Activated CD4-positive, CD25-positive, alpha-beta regulatory T cell treated with anti-CD3 and anti-CD28 coated beads, Interleukin-2, amount 50 U/mL, for 24 hours (primary cell): ENCODE measurements at regions not wholly inside any gene's neighbourhood (a gene's known extent, or its start where the extent isn't known, plus 50 kb on each side); places are given as distances from the start of the nearest gene placed in this dataset.
"Not testable (repeated sequence)": the region's sequence is repeated elsewhere in the genome, so short reads cannot be mapped to it uniquely, and the experiment has no call there.

Source experiments
- ATAC-seq, 2 donors: fragments of 150-1000 bp; cut with Tn5 transposase; one replicate each; pipeline ENCODE4 v1.10.0; 2021; ENCODE audit warnings: mild to moderate bottlenecking in 1 of 2, moderate library complexity in 1 of 2

DNA sequence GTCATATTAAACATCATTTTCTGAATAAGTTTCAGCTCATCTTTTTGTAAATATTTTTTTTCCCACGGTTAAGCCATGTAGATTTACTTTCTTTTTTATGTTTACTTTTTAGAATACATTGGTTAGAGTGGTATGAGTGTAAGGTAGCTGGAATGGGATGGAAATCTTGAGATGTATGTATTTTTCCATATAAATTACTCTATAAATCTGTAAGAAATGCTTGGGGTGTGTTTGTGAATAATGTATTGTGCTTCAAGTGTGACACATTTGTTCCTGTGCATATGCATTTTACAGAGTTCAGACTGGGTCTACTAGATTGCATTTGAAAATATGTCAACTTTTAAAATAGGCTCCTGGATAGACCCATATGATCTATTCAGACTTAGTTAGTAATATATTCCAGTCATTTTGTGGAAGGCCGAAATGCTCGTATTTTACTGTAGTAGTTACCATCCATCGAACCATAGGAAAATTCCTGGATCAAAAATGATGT lies 756.8 kb downstream of the RAPGEF2 start:
- ATAC-seq, result no peak

DNA sequence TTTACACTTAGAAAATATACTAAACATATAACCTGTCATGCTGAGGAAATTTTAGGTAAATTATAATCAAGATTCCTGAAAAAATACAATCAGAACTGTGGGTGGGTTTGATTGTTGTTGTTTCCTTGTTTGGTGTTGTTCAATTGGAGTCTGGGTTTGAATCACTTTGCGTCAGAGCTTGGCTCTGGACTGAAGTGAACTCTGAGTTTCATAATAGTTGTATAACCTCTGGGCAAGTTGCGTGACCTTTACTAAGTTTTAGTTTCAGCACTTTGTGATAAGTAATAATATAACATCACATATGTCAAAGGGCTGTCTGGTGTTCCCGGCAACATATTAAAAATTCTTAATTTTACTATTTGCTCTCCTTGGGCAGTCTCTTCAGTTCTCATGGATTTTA lies 758.1 kb downstream of the RAPGEF2 start:
- no peak for ATAC-seq

- ATAC-seq, result no peak
Measured at GRCh38 chr4:159864337-159864736, 761.5 kb downstream of the RAPGEF2 start.

DNA sequence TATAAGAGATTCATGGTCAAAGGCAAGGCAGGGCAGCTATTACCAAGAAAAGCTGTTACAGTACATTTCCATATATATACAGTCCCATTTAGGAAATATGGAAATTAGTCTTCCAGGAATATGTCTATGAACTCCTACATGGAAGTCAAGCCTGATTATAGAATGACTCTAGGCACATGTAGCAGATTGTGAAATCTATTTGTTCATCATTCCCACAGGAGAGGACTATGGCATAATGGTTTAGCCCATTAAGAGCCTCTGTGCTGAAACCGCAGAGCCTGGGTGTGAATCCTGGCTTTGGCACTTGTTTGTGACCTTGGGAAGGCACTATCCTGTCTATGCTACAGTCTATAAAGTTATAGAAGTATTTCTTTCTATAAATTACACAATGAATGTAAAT lies 764.8 kb downstream of the RAPGEF2 start:
- ATAC-seq, result no peak

DNA sequence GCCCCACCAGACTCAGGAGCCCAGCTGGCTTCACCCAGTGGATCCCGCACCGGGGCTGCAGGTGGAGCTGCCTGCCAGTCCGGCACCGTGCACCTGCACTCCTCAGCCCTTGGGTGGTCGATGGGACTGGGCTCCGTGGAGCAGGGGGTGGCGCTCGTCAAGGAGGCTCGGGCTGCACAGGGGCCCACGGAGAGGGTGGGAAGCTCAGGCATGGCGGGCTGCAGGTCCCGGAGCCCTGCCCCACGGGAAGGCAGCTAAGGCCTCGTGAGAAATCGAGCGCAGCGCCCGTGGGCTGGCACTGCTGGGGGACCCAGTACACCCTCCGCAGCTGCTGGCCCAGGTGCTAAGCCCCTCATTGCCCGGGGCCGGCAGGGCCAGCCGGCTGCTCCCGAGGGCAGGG lies 766.1 kb downstream of the RAPGEF2 start:
- not testable (repeated sequence) for ATAC-seq

GRCh38 chr4:159871141-159871540 lies 768.3 kb downstream of the RAPGEF2 start:
- ATAC-seq, result no peak

GRCh38 chr4:159881158-159881557 lies 778.3 kb downstream of the RAPGEF2 start:
- ATAC-seq, result no peak

DNA sequence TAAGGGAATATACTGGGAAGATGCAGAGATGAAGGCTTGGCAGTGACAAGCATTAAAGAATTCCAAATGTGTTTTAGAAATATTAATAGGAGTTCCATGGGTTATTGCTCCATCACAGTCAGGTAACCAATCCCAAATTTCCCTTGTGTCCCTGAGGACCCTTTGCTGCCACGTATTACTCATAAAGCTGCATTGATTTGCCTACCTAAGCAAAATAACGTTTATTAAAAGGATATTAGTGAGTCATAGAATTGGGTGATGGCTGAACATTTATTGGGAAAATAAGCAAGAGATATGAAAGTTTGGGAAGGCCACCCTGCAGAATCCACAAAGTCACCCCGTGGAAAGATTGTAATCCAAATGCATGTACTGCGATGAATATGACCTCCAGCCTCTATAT lies 782.1 kb downstream of the RAPGEF2 start:
- ATAC-seq, result no peak

- ATAC-seq, result no peak
Measured at GRCh38 chr4:159899596-159899995, 796.7 kb downstream of the RAPGEF2 start.

- no peak for ATAC-seq
Measured at GRCh38 chr4:159900562-159900961, 797.7 kb downstream of the RAPGEF2 start.

- ATAC-seq, result no peak
Measured at GRCh38 chr4:159902648-159903047, 799.8 kb downstream of the RAPGEF2 start.

GRCh38 chr4:159904906-159905305 lies 802.0 kb downstream of the RAPGEF2 start:
- no peak for ATAC-seq

GRCh38 chr4:159906051-159906450 lies 803.2 kb downstream of the RAPGEF2 start:
- no peak for ATAC-seq

DNA sequence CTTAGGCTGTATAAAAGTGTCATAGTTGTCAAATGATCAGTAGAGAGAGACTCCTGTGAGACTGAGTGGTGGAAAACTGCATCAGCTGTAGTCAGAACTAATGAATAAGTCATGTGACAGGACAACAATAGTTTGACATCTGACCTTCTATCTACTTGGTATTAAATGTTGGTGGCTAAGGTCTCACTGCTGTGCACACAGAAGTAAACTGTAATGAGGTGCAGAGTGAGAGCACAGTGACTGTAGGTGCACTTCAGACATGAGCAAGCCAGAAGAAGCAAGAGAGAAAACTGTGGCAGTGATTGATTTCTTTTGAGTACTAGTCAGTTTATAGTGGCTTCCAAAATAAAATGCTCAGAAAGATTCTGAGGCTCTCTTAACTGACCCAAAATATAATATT lies 803.6 kb downstream of the RAPGEF2 start:
- ATAC-seq, result no peak

DNA sequence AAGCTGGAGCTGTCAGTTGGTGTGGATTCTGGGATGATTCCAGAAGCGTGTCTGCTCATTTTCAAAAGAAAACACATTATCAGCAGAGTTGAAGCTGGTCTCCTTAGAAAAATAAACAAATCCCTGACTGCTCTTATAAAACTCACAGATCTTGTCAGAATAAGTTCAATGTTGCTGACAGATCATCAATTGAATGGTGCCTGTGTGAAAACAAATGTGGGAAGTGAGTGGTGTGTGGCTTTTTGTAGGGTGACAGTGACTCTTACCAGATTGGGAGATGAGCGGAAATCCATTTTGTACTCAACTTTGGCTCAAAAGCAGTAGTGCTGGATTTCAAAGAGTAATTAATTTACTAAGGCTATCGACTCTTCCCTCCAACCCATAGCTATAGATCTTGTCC lies 807.8 kb downstream of the RAPGEF2 start:
- no peak for ATAC-seq

GRCh38 chr4:159922119-159922518 lies 819.2 kb downstream of the RAPGEF2 start:
- ATAC-seq, result no peak

- no peak for ATAC-seq
Measured at GRCh38 chr4:159925770-159926169, 822.9 kb downstream of the RAPGEF2 start.

- ATAC-seq, result no peak
Measured at GRCh38 chr4:159926871-159927270, 824.0 kb downstream of the RAPGEF2 start.

DNA sequence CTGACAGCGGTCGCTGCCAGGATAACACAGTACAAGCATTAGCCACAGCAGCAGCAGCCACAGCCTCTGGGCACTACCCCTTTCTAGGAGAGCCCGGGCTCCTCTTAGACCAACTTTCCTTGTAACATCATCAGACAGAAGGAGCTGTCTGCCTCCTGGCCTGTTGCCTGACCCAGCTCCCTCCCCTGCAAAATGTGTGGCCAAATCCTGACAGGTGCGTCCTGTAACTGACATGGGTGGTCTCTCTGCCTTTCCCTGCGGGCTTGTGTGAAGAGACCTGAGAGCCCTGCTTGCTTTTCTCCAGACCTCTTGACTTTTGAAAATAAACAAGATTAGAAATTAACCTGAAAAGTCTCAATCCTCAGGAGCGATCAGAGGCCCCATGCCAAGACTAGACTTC lies 824.9 kb downstream of the RAPGEF2 start:
- no peak for ATAC-seq

- ATAC-seq, result not testable (repeated sequence)
Measured at GRCh38 chr4:159934602-159935001, 831.7 kb downstream of the RAPGEF2 start.

GRCh38 chr4:159937595-159937994 lies 834.7 kb downstream of the RAPGEF2 start:
- no peak for ATAC-seq

GRCh38 chr4:159939681-159940080 lies 836.8 kb downstream of the RAPGEF2 start:
- not testable (repeated sequence) for ATAC-seq

DNA sequence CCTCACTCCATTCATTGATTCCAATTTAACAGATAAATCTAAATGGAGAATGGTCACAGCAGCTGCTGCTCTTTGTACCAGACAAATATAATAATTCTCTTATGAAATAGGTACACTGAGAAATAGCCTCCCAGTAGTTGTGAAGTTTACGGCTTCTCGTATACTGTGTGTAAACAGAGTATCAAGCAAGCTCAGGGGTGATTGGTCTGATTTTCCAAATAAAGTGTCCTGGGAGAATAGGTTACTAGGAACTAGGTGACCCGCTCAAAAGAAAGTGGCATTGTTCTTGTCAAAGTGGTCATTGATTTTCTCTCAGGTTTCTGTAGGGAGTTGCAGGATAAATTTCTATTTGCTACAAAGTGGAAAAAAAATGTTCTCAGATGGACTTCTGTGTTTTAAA lies 838.2 kb downstream of the RAPGEF2 start:
- ATAC-seq, result no peak

- ATAC-seq, result no peak
Measured at GRCh38 chr4:159944477-159944876, 841.6 kb downstream of the RAPGEF2 start.

DNA sequence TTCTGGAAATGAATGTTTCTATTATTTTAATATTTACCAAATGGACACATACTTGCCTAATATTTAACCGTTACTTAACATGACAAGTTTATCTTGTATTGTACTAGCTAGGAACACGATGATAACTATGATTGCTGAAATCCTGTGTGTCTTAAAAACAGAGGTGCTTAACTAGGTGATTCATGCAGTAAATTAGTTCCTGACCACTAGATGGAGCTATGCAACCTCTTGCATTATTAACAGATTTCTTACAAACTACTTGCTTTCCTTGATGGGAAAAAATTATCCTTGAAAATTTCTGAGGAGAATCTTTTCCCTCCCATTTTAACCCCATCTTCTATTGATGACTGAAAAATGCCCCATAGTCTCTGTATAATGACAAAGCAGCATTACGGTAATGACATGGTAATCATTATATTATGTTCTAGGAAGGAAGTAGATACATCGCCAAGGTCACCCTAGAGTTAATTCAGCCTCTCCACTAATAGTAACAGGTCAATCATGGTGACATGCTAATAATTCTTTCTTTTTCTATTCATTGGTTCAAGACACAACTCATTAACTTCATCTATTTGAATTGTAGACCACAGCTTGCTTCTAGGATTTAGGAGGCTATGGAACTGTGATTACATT lies 844.2 kb downstream of the RAPGEF2 start:
- no peak for ATAC-seq
